HepG2 (cell line): ENCODE measurements at regions not wholly inside any gene's neighbourhood (a gene's known extent, or its start where the extent isn't known, plus 50 kb on each side); places are given as distances from the start of the nearest gene placed in this dataset.

Source experiments
- ATAC-seq: fragments of 200-7000 bp; cut with Tn5 transposase; 3 replicates; pipeline ENCODE4 v1.9.1; 2020; ENCODE audit warnings: mild to moderate bottlenecking, moderate library complexity
- BruUV-seq: library from RNA; stranded (reverse); fragments of 400-500 nt; replicated peaks from 2 replicates; lab custom pipeline; 2021; lab: Mats Ljungman, UMichigan
- CTCF ChIA-PET: fragments of 300-600 bp; formaldehyde crosslinking; extraction: SDS; loops from one replicate; lab custom pipeline; 2021; ENCODE audit warnings: low total read pairs, inconsistent platforms, low intra/inter-chr PET ratio; lab: Yijun Ruan, JAX
- POLR2A ChIA-PET: fragments of 350-600 bp; sonication (Branson Sonifier 250); formaldehyde crosslinking; loops from one replicate; lab custom pipeline; 2020; ENCODE audit warnings: antibody characterized with exemption, inconsistent platforms; lab: Yijun Ruan, JAX
- DNase-seq: peaks from one replicate; pipeline ENCODE4 v3.0.0-alpha.2; 2015; ENCODE audit warnings: low spot score
- FAIRE-seq: peaks from 3 replicates; lab custom pipeline; 2011; peaks lifted over from hg19 to GRCh38; lab: Jason Lieb, UNC
- H2AFZ ChIP-seq: one replicate; pipeline ENCODE4 v1.6.1; 2011; ENCODE audit warnings: low read length, inconsistent platforms
- H3K27ac ChIP-seq: fragments of 300-600 bp; 3 replicates; pipeline ENCODE4 v1.8.0; 2011; ENCODE audit warnings: mixed run types, mild to moderate bottlenecking, mixed read lengths, low read length, inconsistent platforms; ENCODE audit not compliant: insufficient read depth; ENCODE audit errors: extremely low read length
- H3K27me3 ChIP-seq, 2 experiments: fragments of 200-600 bp in 1 of 2; 2 replicates in 1 of 2; 3 replicates in 1 of 2; pipeline versions ENCODE4 v1.6.0 to v1.8.0; 2011; ENCODE audit warnings: low read length in 2 of 2, mild to moderate bottlenecking in 2 of 2, moderate library complexity in 2 of 2, inconsistent platforms in 1 of 2; ENCODE audit not compliant: insufficient read depth in 2 of 2, control insufficient read depth in 1 of 2
- H3K36me3 ChIP-seq, 2 experiments: fragments of 200-600 bp in 1 of 2; replicated peaks in 1 of 2; 2 replicates in 1 of 2; 3 replicates in 1 of 2; pipeline versions ENCODE4 v1.5.1 to v1.8.0; 2011; ENCODE audit warnings: low read length in 2 of 2, inconsistent platforms in 1 of 2; ENCODE audit not compliant: insufficient read depth in 2 of 2, control insufficient read depth in 1 of 2
- H3K4me1 ChIP-seq: 2 replicates; pipeline ENCODE4 v1.5.1; 2012; ENCODE audit warnings: low read length, inconsistent platforms; ENCODE audit not compliant: insufficient read depth
- H3K4me2 ChIP-seq: 2 replicates; pipeline ENCODE4 v1.6.0; 2011; ENCODE audit warnings: low read depth, low read length, inconsistent platforms
- H3K4me3 ChIP-seq, 3 experiments: fragments of 200-600 bp in 1 of 3; sonication (generic), shearing (Covaris generic) in 1 of 3; replicated peaks in 1 of 3; 2 replicates each; pipeline ENCODE4 v1.5.1; 2011 to 2016; ENCODE audit warnings: low read length in 3 of 3, inconsistent platforms in 2 of 3, low read depth in 2 of 3, mild to moderate bottlenecking in 2 of 3, control low read depth in 1 of 3, mixed read lengths in 1 of 3; ENCODE audit not compliant: insufficient read depth in 1 of 3
- H3K79me2 ChIP-seq: one replicate; pipeline ENCODE4 v1.6.1; 2011; ENCODE audit warnings: low read length, inconsistent platforms; ENCODE audit not compliant: insufficient read depth
- H3K9ac ChIP-seq: 2 replicates; pipeline ENCODE4 v1.6.0; 2011; ENCODE audit warnings: mild to moderate bottlenecking, low read depth, low read length, inconsistent platforms; ENCODE audit not compliant: insufficient read depth
- H3K9me3 ChIP-seq: 2 replicates; pipeline ENCODE4 v1.5.1; 2012; ENCODE audit warnings: mild to moderate bottlenecking, low read length
- H4K20me1 ChIP-seq: 2 replicates; pipeline ENCODE4 v1.6.0; 2011; ENCODE audit warnings: inconsistent platforms, mild to moderate bottlenecking, low read length, moderate library complexity; ENCODE audit not compliant: insufficient read depth
- ATAD3A ChIP-seq: sonication (generic); formaldehyde crosslinking; IDR thresholded peaks from 2 replicates; pipeline ENCODE4 v1.4.0; 2020; ENCODE audit warnings: missing genetic modification reagents
- IRF2 ChIP-seq: IDR thresholded peaks from 2 replicates; pipeline ENCODE4 v1.6.1; 2018; ENCODE audit warnings: missing genetic modification reagents, missing compliant biosample characterization
- MAFG ChIP-seq: sonication (generic); formaldehyde crosslinking; IDR thresholded peaks from 2 replicates; pipeline ENCODE4 v1.5.1; 2020; ENCODE audit warnings: mild to moderate bottlenecking, missing genetic modification reagents
- MBNL3 ChIP-seq: fragments of 250-450 bp; sonication (Bioruptor Pico); conservative IDR thresholded peaks from 2 replicates; pipeline ENCODE4 v1.8.0; 2022; ENCODE audit warnings: mild to moderate bottlenecking, inconsistent platforms
- SALL2 ChIP-seq: sonication (generic); formaldehyde crosslinking; IDR thresholded peaks from 2 replicates; pipeline ENCODE4 v1.8.1; 2023; ENCODE audit warnings: mild to moderate bottlenecking, missing genetic modification reagents, inconsistent platforms
- ZNF446 ChIP-seq: sonication (generic); formaldehyde crosslinking; IDR thresholded peaks from 2 replicates; pipeline ENCODE4 v1.5.0; 2020; ENCODE audit warnings: mild to moderate bottlenecking, missing genetic modification reagents
- ZNF614 ChIP-seq: IDR thresholded peaks from 2 replicates; pipeline ENCODE4 v1.6.1; 2018; ENCODE audit warnings: missing biosample characterization, missing genetic modification reagents, inconsistent platforms, borderline replicate concordance
- WGBS: methylation state at CpG from one replicate; pipeline ENCODE4 v1.1.6; 2017; ENCODE audit warnings: low lambda C conversion rate; 5-methylcytosine and 5-hydroxymethylcytosine counted together
- in situ Hi-C: cut with HindIII; loops from 2 replicates; pipeline ENCODE4 v1.10.0; 2017; ENCODE audit warnings: low pct_unique_long_range_greater_than_20kb; ENCODE audit not compliant: extremely low pct_ligation_motif_present
- intact Hi-C: fragments of 100-400 bp; cut with micrococcal nuclease; formaldehyde crosslinking; loops from one replicate; pipeline ENCODE4 v1.10.0; 2022; ENCODE audit not compliant: unreplicated experiment
- TF ChIP-seq, protein P1 (sequence below): sonication (generic); formaldehyde crosslinking; IDR thresholded peaks from 2 replicates; pipeline ENCODE4 v1.4.0; 2020; ENCODE audit warnings: missing genetic modification reagents
- TF ChIP-seq, protein P2 (sequence below): IDR thresholded peaks from 2 replicates; pipeline ENCODE4 v1.6.1; 2016
- TF ChIP-seq, protein P3 (sequence below): IDR thresholded peaks from 2 replicates; pipeline ENCODE4 v1.6.1; 2012; ENCODE audit warnings: low read length, improper control_type of control experiment
- TF ChIP-seq, protein P4 (sequence below): sonication (generic); formaldehyde crosslinking; IDR thresholded peaks from 2 replicates; pipeline ENCODE4 v1.5.1; 2020; ENCODE audit warnings: missing genetic modification reagents, mild to moderate bottlenecking, borderline replicate concordance
- TF ChIP-seq, protein P5 (sequence below): sonication (generic); formaldehyde crosslinking; IDR thresholded peaks from 2 replicates; pipeline ENCODE4 v1.8.1; 2023; ENCODE audit warnings: mild to moderate bottlenecking, inconsistent platforms, moderate library complexity, missing genetic modification reagents, borderline replicate concordance

DNA sequence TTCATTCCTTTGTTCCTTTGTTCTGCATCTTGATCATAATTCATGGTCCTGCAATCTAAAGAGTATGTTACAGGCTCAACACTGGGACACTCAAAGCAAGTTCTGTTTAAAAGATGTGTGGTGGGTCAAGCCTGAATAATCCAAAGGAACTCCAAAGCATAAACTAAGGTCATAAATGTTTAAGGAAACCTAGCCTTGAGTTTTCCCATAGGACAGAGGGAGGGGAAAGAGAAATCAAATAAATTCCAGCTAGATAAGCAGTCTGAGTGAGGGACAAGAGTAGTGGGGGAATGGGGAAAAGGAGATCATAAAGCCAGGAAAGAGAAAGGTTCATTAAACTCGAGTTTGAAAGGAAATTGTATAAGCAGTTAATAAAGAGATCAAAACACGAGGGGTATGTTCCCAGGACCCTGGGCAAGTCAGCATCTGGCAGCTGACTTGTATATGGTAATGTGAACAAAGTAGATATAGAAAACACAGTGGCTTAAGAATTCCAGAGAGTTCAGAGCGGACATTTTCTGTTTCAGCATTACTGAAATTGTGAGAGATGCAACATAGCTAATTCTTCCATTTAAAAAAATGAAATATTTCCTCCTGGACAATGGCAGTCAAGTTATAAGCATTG lies 125.8 kb upstream of the EDNRA start (continued):
- TF ChIP-seq, protein P1, sequence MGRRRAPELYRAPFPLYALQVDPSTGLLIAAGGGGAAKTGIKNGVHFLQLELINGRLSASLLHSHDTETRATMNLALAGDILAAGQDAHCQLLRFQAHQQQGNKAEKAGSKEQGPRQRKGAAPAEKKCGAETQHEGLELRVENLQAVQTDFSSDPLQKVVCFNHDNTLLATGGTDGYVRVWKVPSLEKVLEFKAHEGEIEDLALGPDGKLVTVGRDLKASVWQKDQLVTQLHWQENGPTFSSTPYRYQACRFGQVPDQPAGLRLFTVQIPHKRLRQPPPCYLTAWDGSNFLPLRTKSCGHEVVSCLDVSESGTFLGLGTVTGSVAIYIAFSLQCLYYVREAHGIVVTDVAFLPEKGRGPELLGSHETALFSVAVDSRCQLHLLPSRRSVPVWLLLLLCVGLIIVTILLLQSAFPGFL (CRISPR knock-in tag), result no peak
- TF ChIP-seq, protein P2, sequence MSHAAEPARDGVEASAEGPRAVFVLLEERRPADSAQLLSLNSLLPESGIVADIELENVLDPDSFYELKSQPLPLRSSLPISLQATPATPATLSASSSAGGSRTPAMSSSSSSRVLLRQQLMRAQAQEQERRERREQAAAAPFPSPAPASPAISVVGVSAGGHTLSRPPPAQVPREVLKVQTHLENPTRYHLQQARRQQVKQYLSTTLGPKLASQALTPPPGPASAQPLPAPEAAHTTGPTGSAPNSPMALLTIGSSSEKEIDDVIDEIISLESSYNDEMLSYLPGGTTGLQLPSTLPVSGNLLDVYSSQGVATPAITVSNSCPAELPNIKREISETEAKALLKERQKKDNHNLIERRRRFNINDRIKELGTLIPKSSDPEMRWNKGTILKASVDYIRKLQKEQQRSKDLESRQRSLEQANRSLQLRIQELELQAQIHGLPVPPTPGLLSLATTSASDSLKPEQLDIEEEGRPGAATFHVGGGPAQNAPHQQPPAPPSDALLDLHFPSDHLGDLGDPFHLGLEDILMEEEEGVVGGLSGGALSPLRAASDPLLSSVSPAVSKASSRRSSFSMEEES (CRISPR knock-in tag), result no peak
- TF ChIP-seq, all 625 proteins: peak for 0

DNA sequence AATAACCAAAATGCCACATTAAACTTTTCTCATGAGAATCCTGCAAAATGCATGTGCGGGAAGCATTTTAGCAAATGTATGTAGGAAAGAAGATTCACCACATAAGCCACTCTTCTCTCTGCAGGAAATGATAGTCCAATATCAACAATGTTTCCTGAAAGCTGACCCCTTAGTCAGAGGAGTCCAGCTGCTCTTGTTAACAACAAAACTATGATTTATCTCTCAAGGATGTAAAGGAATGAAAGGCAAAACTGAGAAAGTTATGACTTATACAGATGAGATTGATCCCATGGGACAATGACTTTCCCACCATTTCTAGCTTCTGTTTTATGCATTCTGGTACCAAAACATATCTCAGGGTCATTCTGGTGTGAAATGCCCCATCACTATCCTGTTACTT lies 125.0 kb upstream of the EDNRA start:
- in situ Hi-C loops, result no loop called here
- FAIRE-seq (no peak), ATAC-seq (no peak), DNase-seq (no peak)
- POLR2A ChIA-PET, result no interaction called here
- no peaks in the 10 kb centered on the region for H3K79me2 ChIP-seq
- H3K27ac ChIP-seq, result no peak overlapping the region
- no TSS peak for BruUV-seq
- no peaks in the 10 kb centered on the region for H4K20me1 ChIP-seq
- H3K27me3 ChIP-seq, result no peaks in the 10 kb centered on the region
- CTCF ChIA-PET, result no interaction called here
- no peak overlapping the region for H3K4me3 ChIP-seq
- H3K9me3 ChIP-seq, result no peaks in the 10 kb centered on the region
- WGBS, result 0% methylated on average over 1 of the region's 1 CpG
- H2AFZ ChIP-seq, result no peak overlapping the region
- intact Hi-C loops, result no loop called here
- no peak overlapping the region for H3K4me2 ChIP-seq
- H3K36me3 ChIP-seq, result no peaks in the 10 kb centered on the region
- H3K4me1 ChIP-seq, result no peaks in the 10 kb centered on the region
- H3K9ac ChIP-seq, result no peak overlapping the region
- no peak for TF ChIP-seq MAFG (CRISPR knock-in tag)
- TF ChIP-seq, protein P3, sequence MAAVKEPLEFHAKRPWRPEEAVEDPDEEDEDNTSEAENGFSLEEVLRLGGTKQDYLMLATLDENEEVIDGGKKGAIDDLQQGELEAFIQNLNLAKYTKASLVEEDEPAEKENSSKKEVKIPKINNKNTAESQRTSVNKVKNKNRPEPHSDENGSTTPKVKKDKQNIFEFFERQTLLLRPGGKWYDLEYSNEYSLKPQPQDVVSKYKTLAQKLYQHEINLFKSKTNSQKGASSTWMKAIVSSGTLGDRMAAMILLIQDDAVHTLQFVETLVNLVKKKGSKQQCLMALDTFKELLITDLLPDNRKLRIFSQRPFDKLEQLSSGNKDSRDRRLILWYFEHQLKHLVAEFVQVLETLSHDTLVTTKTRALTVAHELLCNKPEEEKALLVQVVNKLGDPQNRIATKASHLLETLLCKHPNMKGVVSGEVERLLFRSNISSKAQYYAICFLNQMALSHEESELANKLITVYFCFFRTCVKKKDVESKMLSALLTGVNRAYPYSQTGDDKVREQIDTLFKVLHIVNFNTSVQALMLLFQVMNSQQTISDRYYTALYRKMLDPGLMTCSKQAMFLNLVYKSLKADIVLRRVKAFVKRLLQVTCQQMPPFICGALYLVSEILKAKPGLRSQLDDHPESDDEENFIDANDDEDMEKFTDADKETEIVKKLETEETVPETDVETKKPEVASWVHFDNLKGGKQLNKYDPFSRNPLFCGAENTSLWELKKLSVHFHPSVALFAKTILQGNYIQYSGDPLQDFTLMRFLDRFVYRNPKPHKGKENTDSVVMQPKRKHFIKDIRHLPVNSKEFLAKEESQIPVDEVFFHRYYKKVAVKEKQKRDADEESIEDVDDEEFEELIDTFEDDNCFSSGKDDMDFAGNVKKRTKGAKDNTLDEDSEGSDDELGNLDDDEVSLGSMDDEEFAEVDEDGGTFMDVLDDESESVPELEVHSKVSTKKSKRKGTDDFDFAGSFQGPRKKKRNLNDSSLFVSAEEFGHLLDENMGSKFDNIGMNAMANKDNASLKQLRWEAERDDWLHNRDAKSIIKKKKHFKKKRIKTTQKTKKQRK, result no peak
- TF ChIP-seq ATAD3A (CRISPR knock-in tag), result no peak
- TF ChIP-seq, protein P4, sequence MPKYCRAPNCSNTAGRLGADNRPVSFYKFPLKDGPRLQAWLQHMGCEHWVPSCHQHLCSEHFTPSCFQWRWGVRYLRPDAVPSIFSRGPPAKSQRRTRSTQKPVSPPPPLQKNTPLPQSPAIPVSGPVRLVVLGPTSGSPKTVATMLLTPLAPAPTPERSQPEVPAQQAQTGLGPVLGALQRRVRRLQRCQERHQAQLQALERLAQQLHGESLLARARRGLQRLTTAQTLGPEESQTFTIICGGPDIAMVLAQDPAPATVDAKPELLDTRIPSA (CRISPR knock-in tag), result no peak
- no peak for TF ChIP-seq MBNL3
- TF ChIP-seq, protein P5, sequence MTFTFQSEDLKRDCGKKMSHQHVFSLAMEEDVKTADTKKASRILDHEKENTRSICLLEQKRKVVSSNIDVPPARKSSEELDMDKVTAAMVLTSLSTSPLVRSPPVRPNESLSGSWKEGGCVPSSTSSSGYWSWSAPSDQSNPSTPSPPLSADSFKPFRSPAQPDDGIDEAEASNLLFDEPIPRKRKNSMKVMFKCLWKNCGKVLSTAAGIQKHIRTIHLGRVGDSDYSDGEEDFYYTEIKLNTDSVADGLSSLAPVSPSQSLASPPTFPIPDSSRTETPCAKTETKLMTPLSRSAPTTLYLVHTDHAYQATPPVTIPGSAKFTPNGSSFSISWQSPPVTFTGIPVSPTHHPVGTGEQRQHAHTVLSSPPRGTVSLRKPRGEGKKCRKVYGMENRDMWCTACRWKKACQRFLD (CRISPR knock-in tag), result no peak
- TF ChIP-seq IRF2 (CRISPR knock-in tag), result no peak
- no peak for TF ChIP-seq ZNF614
- TF ChIP-seq SALL2 (CRISPR knock-in tag), result no peak
- TF ChIP-seq ZNF446, result no peak
